Psoas muscle (tissue), 7 donors: ENCODE measurements at regions not wholly inside any gene's neighbourhood (a gene's known extent, or its start where the extent isn't known, plus 50 kb on each side); places are given as distances from the start of the nearest gene placed in this dataset.

Source experiments
- ATAC-seq, 4 donors: fragments of 200-7000 bp; cut with Tn5 transposase; one replicate each; pipeline ENCODE4 v1.9.1; 2020; ENCODE audit warnings: moderate library complexity in 3 of 4, mild to moderate bottlenecking in 2 of 4
- DNase-seq, 2 donors: peaks; one replicate each; pipeline ENCODE4 v3.0.0-alpha.2; 2020
- H3K27ac ChIP-seq: fragments of 200-600 bp; one replicate; pipeline ENCODE4 v1.8.0; 2022
- H3K27me3 ChIP-seq, 3 donors: fragments of 200-600 bp in 1 of 3; one replicate each; pipeline versions ENCODE4 v1.6.1 to v1.8.0; 2013 to 2022; ENCODE audit warnings: low read length in 2 of 3, mild to moderate bottlenecking in 2 of 3, moderate library complexity in 1 of 3; ENCODE audit not compliant: insufficient read depth in 3 of 3
- H3K36me3 ChIP-seq, 2 donors: fragments of 200-600 bp in 1 of 2; one replicate each; pipeline versions ENCODE4 v1.6.1 to v1.8.0; 2013 to 2022; ENCODE audit warnings: low read depth in 1 of 2, mild to moderate bottlenecking in 1 of 2, moderate library complexity in 1 of 2; ENCODE audit not compliant: insufficient read depth in 1 of 2
- H3K4me1 ChIP-seq: fragments of 200-600 bp; one replicate; pipeline ENCODE4 v1.8.0; 2022
- H3K4me3 ChIP-seq: fragments of 200-600 bp; one replicate; pipeline ENCODE4 v1.8.0; 2022; ENCODE audit warnings: mild to moderate bottlenecking
- H3K9me3 ChIP-seq: fragments of 200-600 bp; one replicate; pipeline ENCODE4 v1.8.0; 2022
- WGBS, 3 donors: extraction: QIAGEN DNeasy Blood & Tissue Kit; methylation state at CpG; one replicate each; pipeline versions ENCODE4 v1.1.6 to v1.1.7; 2013; 5-methylcytosine and 5-hydroxymethylcytosine counted together
- intact Hi-C, 2 donors: fragments of 100-400 bp; cut with DNase I; formaldehyde crosslinking; loops; one replicate each; pipeline versions ENCODE4 v1.11.0 to v1.14.2; 2022
- TF ChIP-seq, protein P1 (sequence below): fragments of 200-600 bp; IDR thresholded peaks from one replicate; pipeline ENCODE4 v1.8.0; 2022; ENCODE audit warnings: antibody characterized with exemption
- donor health status: healthy with polysubstance abuse.
- donor health status: DM: no; HTN: no; CAD: no; lungs with moderate emphysema.
- donor health status: Bipolar disorder and iron deficiency.
- donor health status: healthy.
- donor health status: DM: yes; HTN: yes; CAD: no.
- donor health status: DM: no; HTN: no; CAD: no.
- donor health status: DM: yes; HTN: yes; CAD: no.

GRCh38 chr11:134513585-134514120 is 101.6 kb upstream of the B3GAT1 start:
- intact Hi-C loops = no loop called here
- Histone ChIP-seq H3K4me3 (no peak overlapping the region), H3K27ac (no peak overlapping the region), H3K4me1 (no peaks in the 10 kb centered on the region), H3K9me3 (no peaks in the 10 kb centered on the region), H3K36me3 (no peaks in the 10 kb centered on the region), H3K27me3 (peaks cover 0 to 9% (median 8%) of the 10 kb centered on the region in 3 donors)
- TF ChIP-seq, protein P1, sequence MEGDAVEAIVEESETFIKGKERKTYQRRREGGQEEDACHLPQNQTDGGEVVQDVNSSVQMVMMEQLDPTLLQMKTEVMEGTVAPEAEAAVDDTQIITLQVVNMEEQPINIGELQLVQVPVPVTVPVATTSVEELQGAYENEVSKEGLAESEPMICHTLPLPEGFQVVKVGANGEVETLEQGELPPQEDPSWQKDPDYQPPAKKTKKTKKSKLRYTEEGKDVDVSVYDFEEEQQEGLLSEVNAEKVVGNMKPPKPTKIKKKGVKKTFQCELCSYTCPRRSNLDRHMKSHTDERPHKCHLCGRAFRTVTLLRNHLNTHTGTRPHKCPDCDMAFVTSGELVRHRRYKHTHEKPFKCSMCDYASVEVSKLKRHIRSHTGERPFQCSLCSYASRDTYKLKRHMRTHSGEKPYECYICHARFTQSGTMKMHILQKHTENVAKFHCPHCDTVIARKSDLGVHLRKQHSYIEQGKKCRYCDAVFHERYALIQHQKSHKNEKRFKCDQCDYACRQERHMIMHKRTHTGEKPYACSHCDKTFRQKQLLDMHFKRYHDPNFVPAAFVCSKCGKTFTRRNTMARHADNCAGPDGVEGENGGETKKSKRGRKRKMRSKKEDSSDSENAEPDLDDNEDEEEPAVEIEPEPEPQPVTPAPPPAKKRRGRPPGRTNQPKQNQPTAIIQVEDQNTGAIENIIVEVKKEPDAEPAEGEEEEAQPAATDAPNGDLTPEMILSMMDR = no peak
- 71 to 76% (median 72%) methylated on average over 18 of the region's 18 CpGs for WGBS, 3 donors
- ATAC-seq = no peak
- DNase-seq = peak in 1 of 2 donors; percentile 29

DNA sequence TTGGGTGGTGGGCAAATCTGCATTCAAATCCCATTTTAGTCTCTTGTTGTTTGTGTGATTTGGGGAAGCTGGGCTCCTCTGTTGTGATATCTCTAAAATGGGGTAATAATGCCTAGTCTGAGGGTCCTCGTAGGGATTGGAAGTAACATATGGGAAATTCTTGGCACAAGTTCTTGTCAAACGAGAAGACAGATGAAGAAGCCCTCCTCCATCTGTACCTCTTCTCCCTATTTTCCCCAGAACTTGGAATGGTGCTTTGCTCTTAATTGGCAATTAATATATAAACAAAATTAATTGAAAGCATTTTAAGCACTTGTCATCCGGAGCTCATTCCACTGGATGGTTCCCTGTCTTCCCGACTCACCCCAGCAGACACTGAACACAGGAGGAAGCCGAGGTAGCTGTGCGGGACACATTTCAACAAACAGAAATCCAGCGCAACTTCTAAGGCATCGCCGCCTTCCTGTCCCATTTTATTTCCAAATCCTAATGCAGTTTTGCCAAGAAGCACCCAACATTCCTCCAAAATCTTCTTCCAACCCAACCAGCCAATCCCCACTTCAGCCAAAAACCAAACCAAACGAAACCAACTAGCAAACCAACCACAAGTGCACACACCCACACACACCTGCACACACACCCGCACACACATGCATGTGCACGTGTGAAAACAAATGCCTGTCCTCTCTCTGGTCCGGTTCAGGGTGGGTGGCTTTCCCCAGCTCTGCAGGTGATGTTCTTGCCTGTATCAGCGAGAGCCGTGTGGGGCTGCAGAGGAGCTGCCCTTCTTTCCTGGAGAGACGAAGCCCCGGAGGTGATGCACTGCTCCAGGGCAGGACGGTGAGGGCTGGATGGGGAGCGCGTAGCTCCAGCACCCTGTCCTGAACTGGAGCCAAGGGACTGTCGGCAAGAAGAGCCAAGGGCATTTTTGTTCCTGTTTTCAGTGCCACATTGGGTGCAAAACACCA is 100.8 kb upstream of the B3GAT1 start:
- DNase-seq (no peak), ATAC-seq (no peak)
- H3K36me3 ChIP-seq = no peaks in the 10 kb centered on the region
- no peak overlapping the region for H3K4me3 ChIP-seq
- H3K27me3 ChIP-seq = peaks cover 0 to 9% (median 8%) of the 10 kb centered on the region in 3 donors
- intact Hi-C loops = no loop called here
- H3K9me3 ChIP-seq = no peaks in the 10 kb centered on the region
- TF ChIP-seq, protein P1 = no peak
- H3K27ac ChIP-seq = no peak overlapping the region
- H3K4me1 ChIP-seq = no peaks in the 10 kb centered on the region
- WGBS, 3 donors = 75 to 80% (median 78%) methylated on average over 21 of the region's 21 CpGs

GRCh38 chr11:134512061-134512460 is 100.0 kb upstream of the B3GAT1 start:
- TF ChIP-seq, protein P1 = no peak
- intact Hi-C loops = no loop called here
- H3K27me3 ChIP-seq = peaks cover 0 to 9% (median 8%) of the 10 kb centered on the region in 3 donors
- H3K27ac ChIP-seq = no peak overlapping the region
- no peak overlapping the region for H3K4me3 ChIP-seq
- DNase-seq = no peak
- WGBS, 3 donors = 55 to 70% (median 62%) methylated on average over 7 of the region's 7 CpGs
- no peaks in the 10 kb centered on the region for H3K4me1 ChIP-seq
- H3K36me3 ChIP-seq = no peaks in the 10 kb centered on the region
- no peaks in the 10 kb centered on the region for H3K9me3 ChIP-seq
- no peak for ATAC-seq

GRCh38 chr11:134511255-134511654 is 99.2 kb upstream of the B3GAT1 start:
- no peaks in the 10 kb centered on the region for H3K9me3 ChIP-seq
- ATAC-seq (no peak), DNase-seq (no peak)
- WGBS, 3 donors = 67 to 80% (median 70%) methylated on average over 2 of the region's 2 CpGs
- no peak overlapping the region for H3K4me3 ChIP-seq
- no peaks in the 10 kb centered on the region for H3K4me1 ChIP-seq
- TF ChIP-seq, protein P1 = no peak
- no peaks in the 10 kb centered on the region for H3K36me3 ChIP-seq
- H3K27me3 ChIP-seq = peaks cover 0 to 8% (median 5%) of the 10 kb centered on the region in 3 donors
- intact Hi-C loops = no loop called here
- no peak overlapping the region for H3K27ac ChIP-seq
